Subcutaneous abdominal adipose tissue (tissue), 5 donors: ENCODE measurements at regions not wholly inside any gene's neighbourhood (a gene's known extent, or its start where the extent isn't known, plus 50 kb on each side); places are given as distances from the start of the nearest gene placed in this dataset.

ENCODE experiments used
- H3K27ac ChIP-seq: one replicate; pipeline ENCODE4 v1.7.0; 2013; ENCODE audit warnings: low read depth, mild to moderate bottlenecking, inconsistent platforms, low read length, moderate library complexity
- H3K27me3 ChIP-seq, 5 donors: one replicate each; pipeline ENCODE4 v1.7.0; 2013; ENCODE audit warnings: low read length in 5 of 5, inconsistent platforms in 1 of 5; ENCODE audit not compliant: control insufficient read depth in 5 of 5, insufficient read depth in 4 of 5
- H3K36me3 ChIP-seq, 5 donors: one replicate each; pipeline ENCODE4 v1.7.0; 2013; ENCODE audit warnings: low read length in 5 of 5; ENCODE audit not compliant: control insufficient read depth in 5 of 5, insufficient read depth in 5 of 5
- H3K4me1 ChIP-seq, 5 donors: one replicate each; pipeline ENCODE4 v1.7.0; 2013; ENCODE audit warnings: low read length in 5 of 5, mild to moderate bottlenecking in 3 of 5, moderate library complexity in 1 of 5; ENCODE audit not compliant: control insufficient read depth in 5 of 5, insufficient read depth in 5 of 5
- H3K4me3 ChIP-seq, 5 donors: one replicate each; pipeline ENCODE4 v1.7.0; 2013; ENCODE audit warnings: low read length in 5 of 5, low read depth in 1 of 5
- H3K9ac ChIP-seq, 5 donors: one replicate each; pipeline ENCODE4 v1.7.0; 2013; ENCODE audit warnings: low read length in 5 of 5, mild to moderate bottlenecking in 4 of 5, moderate library complexity in 3 of 5
- H3K9me3 ChIP-seq, 5 donors: one replicate each; pipeline ENCODE4 v1.7.0; 2013; ENCODE audit warnings: low read length in 5 of 5; ENCODE audit not compliant: control insufficient read depth in 5 of 5
- donor health status: healthy.
- donor health status: healthy.
- donor health status: healthy.
- donor health status: healthy.
- donor health status: healthy.

DNA sequence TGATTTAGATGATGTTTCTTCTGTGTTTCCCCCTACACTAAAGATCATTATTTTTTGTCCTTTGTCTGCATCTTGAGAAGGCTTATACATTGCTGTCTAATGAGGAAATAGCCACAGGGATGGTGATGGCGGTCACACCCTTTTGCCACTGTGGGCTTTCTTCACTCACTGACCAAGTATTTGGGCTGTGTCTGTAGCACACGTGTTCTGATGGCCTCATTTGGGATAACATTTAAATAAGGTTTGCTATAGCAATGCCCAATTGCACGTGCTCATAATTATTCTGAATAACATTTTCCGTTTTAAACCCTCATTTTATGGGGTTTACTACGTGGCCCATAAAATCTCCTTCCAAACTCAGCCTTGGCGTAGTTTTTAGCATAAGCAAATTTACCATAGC is 230.3 kb upstream of the PRICKLE1 start:
- H3K27me3 ChIP-seq, result no peaks in the 10 kb centered on the region
- H3K9me3 ChIP-seq, result peaks cover 0 to 4% (median 0%) of the 10 kb centered on the region in 5 donors
- H3K4me1 ChIP-seq, result no peaks in the 10 kb centered on the region
- no peak overlapping the region for H3K4me3 ChIP-seq
- no peaks in the 10 kb centered on the region for H3K36me3 ChIP-seq
- H3K9ac ChIP-seq, result no peak overlapping the region
- H3K27ac ChIP-seq, result no peak overlapping the region

DNA sequence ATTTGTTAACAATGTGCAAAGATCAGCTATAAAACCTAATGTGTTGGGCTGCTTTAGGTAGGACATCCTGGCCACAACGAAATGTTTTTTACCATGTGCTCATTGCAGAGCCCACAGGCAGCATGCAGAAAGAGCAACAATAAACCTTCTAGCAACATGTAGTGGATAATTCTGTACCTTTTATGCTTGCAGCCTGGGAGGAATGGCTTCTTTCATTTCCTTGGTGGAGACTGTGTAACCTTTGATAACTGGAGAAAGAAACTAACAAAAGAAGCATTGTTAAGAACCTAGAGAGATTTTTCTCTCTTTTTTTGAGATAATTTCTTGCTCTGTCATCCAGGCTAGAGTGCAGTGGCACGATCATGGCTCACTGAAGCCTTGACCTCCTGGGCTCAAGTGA is 225.5 kb upstream of the PRICKLE1 start:
- H3K27me3 ChIP-seq, result no peaks in the 10 kb centered on the region
- H3K4me3 ChIP-seq, result no peak overlapping the region
- H3K4me1 ChIP-seq, result no peaks in the 10 kb centered on the region
- no peaks in the 10 kb centered on the region for H3K9me3 ChIP-seq
- no peak overlapping the region for H3K9ac ChIP-seq
- no peak overlapping the region for H3K27ac ChIP-seq
- no peaks in the 10 kb centered on the region for H3K36me3 ChIP-seq

DNA sequence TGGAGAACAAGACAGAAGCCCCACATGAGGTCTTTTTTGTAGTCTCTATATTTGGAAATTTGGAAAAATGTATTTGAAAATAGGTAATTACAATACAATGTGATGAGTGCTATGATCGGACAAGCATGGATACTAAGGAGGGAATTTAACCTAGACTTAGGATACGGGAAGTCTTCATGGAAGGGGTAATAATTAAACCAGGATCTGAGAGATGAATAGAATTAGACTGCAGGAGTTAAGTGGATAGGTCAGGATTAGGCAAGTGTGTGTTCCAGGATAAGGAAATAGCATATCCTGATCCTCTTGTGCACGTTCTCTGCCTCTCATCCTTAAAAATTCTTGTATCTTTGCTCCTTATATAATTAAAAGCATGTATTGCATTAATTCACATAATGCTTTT is 223.3 kb upstream of the PRICKLE1 start:
- no peak overlapping the region for H3K4me3 ChIP-seq
- no peaks in the 10 kb centered on the region for H3K36me3 ChIP-seq
- no peaks in the 10 kb centered on the region for H3K4me1 ChIP-seq
- H3K9me3 ChIP-seq, result no peaks in the 10 kb centered on the region
- no peak overlapping the region for H3K9ac ChIP-seq
- H3K27me3 ChIP-seq, result no peaks in the 10 kb centered on the region
- no peak overlapping the region for H3K27ac ChIP-seq

DNA sequence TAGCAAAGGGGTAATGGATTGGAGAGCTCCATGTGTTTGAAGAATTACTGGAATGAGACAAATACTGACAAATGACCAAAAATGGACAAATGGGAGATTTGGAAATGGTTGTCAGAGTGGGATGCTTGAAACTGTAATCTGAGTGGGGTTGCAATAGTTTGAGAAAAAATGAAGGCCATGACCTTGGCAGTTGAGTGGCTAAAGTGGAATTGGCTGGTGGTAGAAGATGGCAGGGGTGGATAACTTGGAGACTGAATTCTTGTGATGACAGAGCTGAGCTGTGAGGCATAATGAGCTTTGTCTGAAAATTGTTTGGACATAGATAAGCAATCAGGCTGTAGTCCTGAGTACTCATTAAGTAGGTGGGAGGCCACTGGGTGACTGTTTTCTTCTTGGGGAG is 222.5 kb upstream of the PRICKLE1 start:
- no peaks in the 10 kb centered on the region for H3K36me3 ChIP-seq
- no peaks in the 10 kb centered on the region for H3K4me1 ChIP-seq
- no peaks in the 10 kb centered on the region for H3K9me3 ChIP-seq
- no peaks in the 10 kb centered on the region for H3K27me3 ChIP-seq
- no peak overlapping the region for H3K4me3 ChIP-seq
- no peak overlapping the region for H3K9ac ChIP-seq
- no peak overlapping the region for H3K27ac ChIP-seq

DNA sequence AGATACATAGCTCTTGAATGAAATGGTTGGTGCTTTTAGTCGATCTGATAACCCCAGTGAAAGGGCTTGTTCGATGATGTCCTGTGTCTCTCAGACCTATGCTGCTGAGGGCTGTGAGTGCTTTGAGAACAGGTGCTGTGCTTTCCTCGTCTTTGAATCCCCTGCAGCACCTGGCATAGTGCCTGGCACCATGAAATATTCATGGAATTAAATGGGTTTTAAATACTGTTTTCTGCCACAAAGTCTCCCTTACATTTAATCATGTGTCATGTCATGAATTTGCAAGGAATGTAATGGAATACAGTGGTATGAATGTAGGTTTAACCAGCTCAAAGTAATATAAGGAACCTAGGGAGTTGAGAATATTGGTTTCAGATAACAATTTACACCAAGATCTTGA is 220.5 kb upstream of the PRICKLE1 start:
- no peaks in the 10 kb centered on the region for H3K36me3 ChIP-seq
- no peaks in the 10 kb centered on the region for H3K27me3 ChIP-seq
- H3K27ac ChIP-seq, result no peak overlapping the region
- no peaks in the 10 kb centered on the region for H3K4me1 ChIP-seq
- no peak overlapping the region for H3K9ac ChIP-seq
- H3K4me3 ChIP-seq, result no peak overlapping the region
- H3K9me3 ChIP-seq, result no peaks in the 10 kb centered on the region

DNA sequence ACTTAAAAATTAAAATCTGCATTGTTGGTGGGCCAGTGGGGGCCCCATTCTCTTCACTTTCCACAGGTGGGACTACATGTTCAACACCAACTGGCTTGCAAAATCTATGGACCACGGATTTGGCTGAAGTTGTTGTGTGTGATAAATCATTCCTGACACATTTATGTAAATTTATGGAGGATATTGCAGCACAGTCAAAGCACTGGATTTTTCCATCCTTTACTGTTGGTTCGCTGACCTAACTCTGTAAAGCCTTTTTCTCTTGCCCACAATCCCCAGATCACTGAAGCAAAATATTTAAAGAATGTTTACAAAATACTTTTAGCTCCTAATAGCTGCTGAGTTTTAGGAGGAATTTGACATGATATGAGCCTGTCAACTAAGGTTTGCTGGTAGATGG is 219.7 kb upstream of the PRICKLE1 start:
- H3K36me3 ChIP-seq, result no peaks in the 10 kb centered on the region

DNA sequence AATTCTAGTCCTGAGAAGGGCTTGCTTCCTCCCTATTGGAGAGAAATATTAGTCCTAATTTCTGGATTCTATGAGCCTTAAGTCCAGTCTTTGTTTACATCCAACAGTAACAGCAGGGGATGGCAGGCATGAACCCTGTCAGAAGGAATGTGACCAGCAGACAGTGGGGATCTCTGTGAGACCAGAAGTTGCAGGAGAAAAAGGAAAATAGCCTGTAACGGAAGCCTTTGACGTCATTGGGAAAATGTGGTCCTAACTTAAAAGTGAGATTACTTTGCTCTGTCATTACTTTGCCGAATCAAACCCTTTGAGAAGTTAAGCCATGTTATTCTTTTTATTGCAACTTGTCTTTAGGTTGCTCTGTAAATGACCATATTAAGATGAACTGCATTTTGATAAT is 218.2 kb upstream of the PRICKLE1 start:
- no peaks in the 10 kb centered on the region for H3K36me3 ChIP-seq
- H3K4me3 ChIP-seq, result no peak overlapping the region
- no peak overlapping the region for H3K27ac ChIP-seq
- H3K9ac ChIP-seq, result no peak overlapping the region
- H3K27me3 ChIP-seq, result no peaks in the 10 kb centered on the region
- H3K4me1 ChIP-seq, result peaks cover 0 to 3% (median 0%) of the 10 kb centered on the region in 5 donors
- no peaks in the 10 kb centered on the region for H3K9me3 ChIP-seq

More for the DNA sequence above, 219.7 kb upstream of the PRICKLE1 start:
- Histone ChIP-seq H3K9me3 (no peaks in the 10 kb centered on the region), H3K27ac (no peak overlapping the region), H3K27me3 (no peaks in the 10 kb centered on the region), H3K4me3 (no peak overlapping the region), H3K9ac (no peak overlapping the region), H3K4me1 (no peaks in the 10 kb centered on the region)

DNA sequence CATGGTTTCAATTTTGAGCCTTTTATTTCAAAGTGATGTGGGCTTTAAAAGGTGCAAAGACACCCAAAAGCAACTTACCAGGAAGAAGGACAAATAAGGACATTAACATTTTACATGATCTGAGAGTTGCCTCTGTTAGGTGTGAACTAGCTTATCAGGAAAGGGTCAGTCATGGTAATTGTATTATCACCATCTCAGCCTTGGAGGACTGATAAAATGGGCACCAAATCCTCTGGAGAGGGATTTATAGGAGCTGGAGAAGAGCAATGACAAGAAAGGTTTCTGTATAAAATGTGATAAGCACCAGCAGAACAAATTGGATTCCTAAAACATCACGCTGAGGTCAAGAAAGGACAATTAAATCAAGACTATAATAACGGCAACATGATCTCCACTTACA is 217.7 kb upstream of the PRICKLE1 start:
- H3K9me3 ChIP-seq, result no peaks in the 10 kb centered on the region
- H3K4me1 ChIP-seq, result peaks cover 0 to 3% (median 0%) of the 10 kb centered on the region in 5 donors
- no peak overlapping the region for H3K4me3 ChIP-seq
- H3K27ac ChIP-seq, result no peak overlapping the region
- H3K27me3 ChIP-seq, result no peaks in the 10 kb centered on the region
- no peaks in the 10 kb centered on the region for H3K36me3 ChIP-seq
- no peak overlapping the region for H3K9ac ChIP-seq

DNA sequence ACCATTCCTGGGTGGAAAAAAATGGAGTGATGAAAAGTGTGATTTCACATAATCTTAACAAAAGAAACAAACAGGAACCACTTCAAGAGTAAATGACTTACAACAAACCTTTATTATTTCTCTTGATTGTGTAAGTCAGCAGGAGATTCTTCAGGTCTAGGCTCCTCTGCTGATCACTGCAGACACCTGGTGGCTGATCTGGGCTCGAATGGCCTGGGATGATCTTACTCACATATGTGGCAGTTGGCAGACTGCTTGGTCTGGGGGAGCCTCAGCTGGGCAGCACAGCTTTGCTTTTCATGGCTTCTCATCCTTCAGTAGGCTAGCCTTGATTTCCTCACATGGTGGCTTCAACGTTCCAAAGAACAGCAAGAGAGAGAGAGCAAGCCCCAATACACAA is 215.4 kb upstream of the PRICKLE1 start:
- H3K9ac ChIP-seq, result no peak overlapping the region
- H3K27ac ChIP-seq, result no peak overlapping the region
- H3K36me3 ChIP-seq, result no peaks in the 10 kb centered on the region
- H3K4me1 ChIP-seq, result peaks cover 0 to 3% (median 0%) of the 10 kb centered on the region in 5 donors
- H3K27me3 ChIP-seq, result no peaks in the 10 kb centered on the region
- H3K9me3 ChIP-seq, result no peaks in the 10 kb centered on the region
- no peak overlapping the region for H3K4me3 ChIP-seq

DNA sequence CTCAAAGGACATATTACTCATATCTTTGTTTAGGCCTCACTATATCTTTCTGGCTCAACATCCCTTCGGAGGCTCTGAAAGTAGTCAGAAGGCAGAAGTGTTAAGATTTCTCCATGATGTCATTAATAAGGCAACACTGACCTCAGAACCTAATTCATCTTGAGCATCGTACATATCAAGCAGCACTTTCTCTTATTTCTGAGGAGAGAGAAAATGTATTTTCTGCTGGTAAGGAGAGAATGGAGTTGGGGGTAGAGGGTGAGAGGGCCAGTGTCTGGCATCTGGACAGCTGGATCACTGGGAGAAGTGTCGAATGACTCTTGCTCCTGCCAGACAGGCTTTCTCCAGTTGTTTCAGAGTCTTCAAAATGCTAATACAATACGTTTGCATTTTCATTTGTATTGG is 213.2 kb upstream of the PRICKLE1 start:
- Histone ChIP-seq H3K36me3 (no peaks in the 10 kb centered on the region), H3K4me1 (peaks cover 0 to 3% (median 0%) of the 10 kb centered on the region in 5 donors), H3K4me3 (no peak overlapping the region), H3K9ac (no peak overlapping the region), H3K27me3 (no peaks in the 10 kb centered on the region), H3K27ac (no peak overlapping the region), H3K9me3 (no peaks in the 10 kb centered on the region)

DNA sequence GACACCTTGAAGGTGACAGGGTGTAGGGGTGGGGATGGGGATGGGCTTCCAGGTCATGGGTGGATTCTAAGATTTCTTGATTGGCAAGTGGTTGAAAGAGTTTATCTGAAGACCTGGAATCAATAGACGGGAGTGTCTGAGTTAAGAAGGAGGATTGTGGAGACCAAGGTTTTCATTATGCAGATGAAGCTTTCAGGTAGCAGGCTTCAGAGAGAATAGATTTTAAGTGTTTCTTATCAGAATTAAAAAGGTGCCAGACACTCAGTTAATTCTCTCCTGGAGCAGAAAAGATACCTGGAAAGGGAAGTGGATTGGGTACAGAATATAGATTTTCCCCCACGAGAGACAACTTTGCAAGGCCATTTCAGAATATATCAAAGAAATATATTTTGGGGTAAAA is 211.7 kb upstream of the PRICKLE1 start:
- H3K9ac ChIP-seq, result no peak overlapping the region
- no peaks in the 10 kb centered on the region for H3K36me3 ChIP-seq
- H3K27ac ChIP-seq, result no peak overlapping the region
- no peak overlapping the region for H3K4me3 ChIP-seq
- H3K4me1 ChIP-seq, result peaks cover 0 to 3% (median 0%) of the 10 kb centered on the region in 5 donors
- no peaks in the 10 kb centered on the region for H3K9me3 ChIP-seq
- no peaks in the 10 kb centered on the region for H3K27me3 ChIP-seq
